ENCODE measurements at regions not wholly inside any gene's neighbourhood (a gene's known extent, or its start where the extent isn't known, plus 50 kb on each side); places are given as distances from the start of the nearest gene placed in this dataset.

DNA sequence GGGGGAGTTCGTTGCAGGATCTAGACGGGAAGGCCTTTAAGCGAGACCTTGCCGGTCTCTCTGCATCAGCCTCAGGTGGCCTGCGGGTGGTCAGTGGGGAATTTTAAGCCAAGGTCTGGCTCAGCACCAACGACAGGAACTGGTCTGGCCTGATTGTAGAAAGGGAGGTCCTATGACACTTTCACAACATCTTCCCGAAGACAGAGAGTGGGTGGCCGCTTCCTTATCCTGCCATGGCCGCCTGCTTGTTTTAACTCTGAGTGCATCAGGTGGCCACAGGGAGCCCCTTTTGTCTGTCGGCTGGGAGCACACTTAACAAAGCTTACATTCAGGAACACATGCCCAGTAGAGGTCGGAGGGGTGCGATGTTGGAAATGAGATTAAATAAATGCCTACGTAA lies 363.7 kb upstream of the MYT1L start (continued):
- TF ChIP-seq, protein P1, sequence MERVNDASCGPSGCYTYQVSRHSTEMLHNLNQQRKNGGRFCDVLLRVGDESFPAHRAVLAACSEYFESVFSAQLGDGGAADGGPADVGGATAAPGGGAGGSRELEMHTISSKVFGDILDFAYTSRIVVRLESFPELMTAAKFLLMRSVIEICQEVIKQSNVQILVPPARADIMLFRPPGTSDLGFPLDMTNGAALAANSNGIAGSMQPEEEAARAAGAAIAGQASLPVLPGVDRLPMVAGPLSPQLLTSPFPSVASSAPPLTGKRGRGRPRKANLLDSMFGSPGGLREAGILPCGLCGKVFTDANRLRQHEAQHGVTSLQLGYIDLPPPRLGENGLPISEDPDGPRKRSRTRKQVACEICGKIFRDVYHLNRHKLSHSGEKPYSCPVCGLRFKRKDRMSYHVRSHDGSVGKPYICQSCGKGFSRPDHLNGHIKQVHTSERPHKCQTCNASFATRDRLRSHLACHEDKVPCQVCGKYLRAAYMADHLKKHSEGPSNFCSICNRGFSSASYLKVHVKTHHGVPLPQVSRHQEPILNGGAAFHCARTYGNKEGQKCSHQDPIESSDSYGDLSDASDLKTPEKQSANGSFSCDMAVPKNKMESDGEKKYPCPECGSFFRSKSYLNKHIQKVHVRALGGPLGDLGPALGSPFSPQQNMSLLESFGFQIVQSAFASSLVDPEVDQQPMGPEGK (CRISPR knock-in tag; IDR thresholded peaks at IDR 0.05; ENCODE audit: borderline replicate concordance): no peak
- TF ChIP-seq GLIS3 (CRISPR knock-in tag; IDR thresholded peaks at IDR 0.05) (no peak), BACH2 (CRISPR knock-in tag; IDR thresholded peaks at IDR 0.05; ENCODE audit: borderline replicate concordance) (no peak)

- no peak for TF ChIP-seq TOX (CRISPR knock-in tag; IDR thresholded peaks at IDR 0.05; ENCODE audit: borderline replicate concordance)
- no peak for TF ChIP-seq ZFP3 (CRISPR knock-in tag; IDR thresholded peaks at IDR 0.05)
- no peak for TF ChIP-seq ZNF565 (CRISPR knock-in tag; conservative IDR thresholded peaks at IDR 0.05; ENCODE audit: low read depth)
- TF ChIP-seq TCF4 (CRISPR knock-in tag; IDR thresholded peaks at IDR 0.05; ENCODE audit: borderline replicate concordance): no peak
- TF ChIP-seq ZNF70 (CRISPR knock-in tag; IDR thresholded peaks at IDR 0.05): no peak
- TF ChIP-seq ZC3H10 (CRISPR knock-in tag; IDR thresholded peaks at IDR 0.05): no peak
- TF ChIP-seq ZNF8 (CRISPR knock-in tag; IDR thresholded peaks at IDR 0.05): no peak
- TF ChIP-seq TSHZ2 (CRISPR knock-in tag; IDR thresholded peaks at IDR 0.05): no peak
- no peak for TF ChIP-seq ARNTL (CRISPR knock-in tag; IDR thresholded peaks at IDR 0.05; ENCODE audit: borderline replicate concordance, low read depth)
- TF ChIP-seq SNAI2 (CRISPR knock-in tag; IDR thresholded peaks at IDR 0.05): no peak
- no peak for TF ChIP-seq PPARA (CRISPR knock-in tag; IDR thresholded peaks at IDR 0.05; ENCODE audit: borderline replicate concordance)
- no peak for TF ChIP-seq ZFP30 (CRISPR knock-in tag; IDR thresholded peaks at IDR 0.05)
- no peak for TF ChIP-seq BACH2 (CRISPR knock-in tag; IDR thresholded peaks at IDR 0.05; ENCODE audit: borderline replicate concordance)
- TF ChIP-seq, protein P2, sequence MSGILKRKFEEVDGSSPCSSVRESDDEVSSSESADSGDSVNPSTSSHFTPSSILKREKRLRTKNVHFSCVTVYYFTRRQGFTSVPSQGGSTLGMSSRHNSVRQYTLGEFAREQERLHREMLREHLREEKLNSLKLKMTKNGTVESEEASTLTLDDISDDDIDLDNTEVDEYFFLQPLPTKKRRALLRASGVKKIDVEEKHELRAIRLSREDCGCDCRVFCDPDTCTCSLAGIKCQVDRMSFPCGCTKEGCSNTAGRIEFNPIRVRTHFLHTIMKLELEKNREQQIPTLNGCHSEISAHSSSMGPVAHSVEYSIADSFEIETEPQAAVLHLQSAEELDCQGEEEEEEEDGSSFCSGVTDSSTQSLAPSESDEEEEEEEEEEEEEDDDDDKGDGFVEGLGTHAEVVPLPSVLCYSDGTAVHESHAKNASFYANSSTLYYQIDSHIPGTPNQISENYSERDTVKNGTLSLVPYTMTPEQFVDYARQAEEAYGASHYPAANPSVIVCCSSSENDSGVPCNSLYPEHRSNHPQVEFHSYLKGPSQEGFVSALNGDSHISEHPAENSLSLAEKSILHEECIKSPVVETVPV (CRISPR knock-in tag; IDR thresholded peaks at IDR 0.05): no peak
- ATAC-seq: no peak
Measured at GRCh38 chr2:2692599-2693389, 361.7 kb upstream of the MYT1L start.

GRCh38 chr2:2691419-2691818 lies 360.3 kb upstream of the MYT1L start:
- no peak for ATAC-seq

More at GRCh38 chr2:2691419-2691818, 360.3 kb upstream of the MYT1L start:
- TF ChIP-seq ZFP3 (CRISPR knock-in tag; IDR thresholded peaks at IDR 0.05) (no peak), TSHZ2 (CRISPR knock-in tag; IDR thresholded peaks at IDR 0.05) (no peak), SNAI2 (CRISPR knock-in tag; IDR thresholded peaks at IDR 0.05) (no peak), TCF4 (CRISPR knock-in tag; IDR thresholded peaks at IDR 0.05; ENCODE audit: borderline replicate concordance) (no peak), ARNTL (CRISPR knock-in tag; IDR thresholded peaks at IDR 0.05; ENCODE audit: borderline replicate concordance, low read depth) (no peak), ISL1 (CRISPR knock-in tag; IDR thresholded peaks at IDR 0.05) (no peak), ZNF8 (CRISPR knock-in tag; IDR thresholded peaks at IDR 0.05) (no peak), PPARA (CRISPR knock-in tag; IDR thresholded peaks at IDR 0.05; ENCODE audit: borderline replicate concordance) (no peak), CSDC2 (CRISPR knock-in tag; IDR thresholded peaks at IDR 0.05) (no peak), GLIS3 (CRISPR knock-in tag; IDR thresholded peaks at IDR 0.05) (no peak), ZFP30 (CRISPR knock-in tag; IDR thresholded peaks at IDR 0.05) (no peak), ESRRG (CRISPR knock-in tag; IDR thresholded peaks at IDR 0.05) (no peak), ZNF70 (CRISPR knock-in tag; IDR thresholded peaks at IDR 0.05) (no peak), RARB (CRISPR knock-in tag; IDR thresholded peaks at IDR 0.05) (no peak), ZNF565 (CRISPR knock-in tag; conservative IDR thresholded peaks at IDR 0.05; ENCODE audit: low read depth) (no peak), BACH2 (CRISPR knock-in tag; IDR thresholded peaks at IDR 0.05; ENCODE audit: borderline replicate concordance) (no peak)
- TF ChIP-seq, protein P3, sequence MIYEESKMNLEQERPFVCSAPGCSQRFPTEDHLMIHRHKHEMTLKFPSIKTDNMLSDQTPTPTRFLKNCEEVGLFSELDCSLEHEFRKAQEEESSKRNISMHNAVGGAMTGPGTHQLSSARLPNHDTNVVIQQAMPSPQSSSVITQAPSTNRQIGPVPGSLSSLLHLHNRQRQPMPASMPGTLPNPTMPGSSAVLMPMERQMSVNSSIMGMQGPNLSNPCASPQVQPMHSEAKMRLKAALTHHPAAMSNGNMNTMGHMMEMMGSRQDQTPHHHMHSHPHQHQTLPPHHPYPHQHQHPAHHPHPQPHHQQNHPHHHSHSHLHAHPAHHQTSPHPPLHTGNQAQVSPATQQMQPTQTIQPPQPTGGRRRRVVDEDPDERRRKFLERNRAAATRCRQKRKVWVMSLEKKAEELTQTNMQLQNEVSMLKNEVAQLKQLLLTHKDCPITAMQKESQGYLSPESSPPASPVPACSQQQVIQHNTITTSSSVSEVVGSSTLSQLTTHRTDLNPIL (CRISPR knock-in tag; IDR thresholded peaks at IDR 0.05; ENCODE audit: low read depth): no peak
- TF ChIP-seq, protein P1 (CRISPR knock-in tag; IDR thresholded peaks at IDR 0.05; ENCODE audit: borderline replicate concordance): no peak
- TF ChIP-seq, protein P2 (CRISPR knock-in tag; IDR thresholded peaks at IDR 0.05): no peak

Measured in SK-N-SH treated with all-trans-retinoic acid at 6 μM for 48 hours (cell line).